BE2C (cell line): ENCODE measurements at regions not wholly inside any gene's neighbourhood (a gene's known extent, or its start where the extent isn't known, plus 50 kb on each side); places are given as distances from the start of the nearest gene placed in this dataset.
"Not testable (repeated sequence)": the region's sequence is repeated elsewhere in the genome, so short reads cannot be mapped to it uniquely, and the experiment has no call there.

Experiments used
- DNase-seq: peaks from one replicate; pipeline ENCODE4 v3.0.0-alpha.2; 2020
- H3K27me3 ChIP-seq: fragments of 250-450 bp; sonication (Bioruptor Pico); 2 replicates; pipeline ENCODE4 v1.5.1; 2020; ENCODE audit warnings: mild to moderate bottlenecking
- H3K36me3 ChIP-seq: fragments of 250-450 bp; sonication (Bioruptor Pico); 2 replicates; pipeline ENCODE4 v1.5.1; 2020; ENCODE audit warnings: mild to moderate bottlenecking
- H3K4me1 ChIP-seq: fragments of 250-450 bp; sonication (Bioruptor Pico); 2 replicates; pipeline ENCODE4 v1.5.1; 2020
- H3K4me3 ChIP-seq: 2 replicates; pipeline ENCODE4 v1.5.1; 2011; ENCODE audit warnings: low read depth, low read length
- H3K9me3 ChIP-seq: fragments of 250-450 bp; sonication (Bioruptor Pico); 2 replicates; pipeline ENCODE4 v1.5.1; 2020
- CTCF ChIP-seq: IDR thresholded peaks from 2 replicates; pipeline ENCODE4 v1.5.1; 2012; ENCODE audit warnings: mild to moderate bottlenecking, low read depth, low read length

GRCh38 chr4:160414496-160414895 is 1311.6 kb downstream of the RAPGEF2 start:
- no peaks in the 10 kb centered on the region for H3K9me3 ChIP-seq
- no peaks in the 10 kb centered on the region for H3K27me3 ChIP-seq
- H3K36me3 ChIP-seq, result no peaks in the 10 kb centered on the region
- H3K4me1 ChIP-seq, result no peaks in the 10 kb centered on the region
- no peak for DNase-seq
- H3K4me3 ChIP-seq, result no peak overlapping the region
- no peak for TF ChIP-seq CTCF

GRCh38 chr4:160423879-160424451 is 1321.1 kb downstream of the RAPGEF2 start:
- no peak for TF ChIP-seq CTCF
- no peaks in the 10 kb centered on the region for H3K4me1 ChIP-seq
- no peak for DNase-seq
- H3K27me3 ChIP-seq, result no peaks in the 10 kb centered on the region
- H3K4me3 ChIP-seq, result no peak overlapping the region
- H3K36me3 ChIP-seq, result no peaks in the 10 kb centered on the region
- H3K9me3 ChIP-seq, result no peaks in the 10 kb centered on the region

GRCh38 chr4:160426233-160426632 is 1323.4 kb downstream of the RAPGEF2 start:
- Histone ChIP-seq H3K9me3 (no peaks in the 10 kb centered on the region), H3K36me3 (no peaks in the 10 kb centered on the region), H3K4me1 (no peaks in the 10 kb centered on the region), H3K27me3 (no peaks in the 10 kb centered on the region), H3K4me3 (no peak overlapping the region)
- no peak for TF ChIP-seq CTCF
- DNase-seq, result no peak

- no peak for TF ChIP-seq CTCF
- H3K36me3 ChIP-seq, result no peaks in the 10 kb centered on the region
- DNase-seq, result no peak
These were observed 1348.0 kb downstream of the RAPGEF2 start for GRCh38 chr4:160450876-160451275.

GRCh38 chr4:160481696-160482690 is 1379.1 kb downstream of the RAPGEF2 start:
- H3K9me3 ChIP-seq, H3K4me1 ChIP-seq, DNase-seq, H3K27me3 ChIP-seq, H3K4me3 ChIP-seq, H3K36me3 ChIP-seq: not testable (repeated sequence)

More at GRCh38 chr4:160450876-160451275, 1348.0 kb downstream of the RAPGEF2 start:
- Histone ChIP-seq H3K27me3 (no peaks in the 10 kb centered on the region), H3K4me3 (no peak overlapping the region), H3K9me3 (no peaks in the 10 kb centered on the region), H3K4me1 (no peaks in the 10 kb centered on the region; the same call in none of the 2 replicates)

GRCh38 chr4:160485071-160485687 is 1382.3 kb downstream of the RAPGEF2 start:
- H3K4me3 ChIP-seq, result no peak overlapping the region
- H3K9me3 ChIP-seq, result no peaks in the 10 kb centered on the region
- H3K36me3 ChIP-seq, result no peaks in the 10 kb centered on the region
- no peak for DNase-seq
- TF ChIP-seq CTCF, result no peak
- no peaks in the 10 kb centered on the region for H3K4me1 ChIP-seq
- H3K27me3 ChIP-seq, result no peaks in the 10 kb centered on the region
